ENCODE measurements at regions not wholly inside any gene's neighbourhood (a gene's known extent, or its start where the extent isn't known, plus 50 kb on each side); places are given as distances from the start of the nearest gene placed in this dataset.

GRCh38 chr2:81549646-81550045, 1245.1 kb upstream of the LRRTM1 start:
- TF ChIP-seq CTCF (IDR thresholded peaks at IDR 0.05; ENCODE audit: low read depth, low read length, poor library complexity, severe bottlenecking) (no peak), EZH2phosphoT487 (IDR thresholded peaks at IDR 0.05; ENCODE audit: borderline replicate concordance, low read length) (no peak)

All from DOHH2 (cell line).